A673 (cell line): ENCODE measurements at regions not wholly inside any gene's neighbourhood (a gene's known extent, or its start where the extent isn't known, plus 50 kb on each side); places are given as distances from the start of the nearest gene placed in this dataset.

Experiments used
- BruUV-seq: library from RNA; stranded (reverse); fragments of 400-500 nt; replicated peaks from 2 replicates; lab custom pipeline; 2021; lab: Mats Ljungman, UMichigan
- CTCF ChIA-PET: fragments of 300-600 bp; sonication (Branson Sonifier 250); formaldehyde crosslinking; loops from one replicate; lab custom pipeline; 2022; ENCODE audit warnings: antibody characterized with exemption; lab: Charles Lee
- POLR2A ChIA-PET: fragments of 300-600 bp; sonication (Branson Sonifier 250); formaldehyde crosslinking; loops from one replicate; lab custom pipeline; 2022; ENCODE audit warnings: antibody characterized with exemption; ENCODE audit not compliant: low non-redundant PET; lab: Charles Lee
- DNase-seq: peaks from one replicate; pipeline ENCODE4 v3.0.0-alpha.2; 2015; ENCODE audit warnings: low spot score
- H3K27ac ChIP-seq: fragments of 200-600 bp; sonication (generic); 2 replicates; pipeline ENCODE4 v1.5.1; 2016; ENCODE audit warnings: mixed run types, low read depth, mild to moderate bottlenecking, mixed read lengths, antibody characterized with exemption, low read length; ENCODE audit not compliant: poor library complexity, severe bottlenecking
- H3K27me3 ChIP-seq: fragments of 200-600 bp; sonication (generic); replicated peaks from 2 replicates; pipeline ENCODE4 v1.6.1; 2017; ENCODE audit warnings: mixed run types, low read depth, mild to moderate bottlenecking, mixed read lengths, antibody characterized with exemption, low read length; ENCODE audit not compliant: insufficient read depth, poor library complexity
- H3K36me3 ChIP-seq: fragments of 200-600 bp; sonication (generic); 2 replicates; pipeline ENCODE4 v1.6.1; 2016; ENCODE audit warnings: mixed run types, mild to moderate bottlenecking, mixed read lengths, antibody characterized with exemption, low read length; ENCODE audit not compliant: insufficient read depth, poor library complexity, severe bottlenecking
- H3K4me1 ChIP-seq: fragments of 200-600 bp; sonication (generic); 2 replicates; pipeline ENCODE4 v1.6.1; 2017; ENCODE audit warnings: mixed run types, mild to moderate bottlenecking, mixed read lengths, antibody characterized with exemption, low read length; ENCODE audit not compliant: insufficient read depth, poor library complexity, severe bottlenecking
- H3K4me3 ChIP-seq: fragments of 200-600 bp; sonication (generic); 2 replicates; pipeline ENCODE4 v1.5.1; 2016; ENCODE audit warnings: low read depth, mixed run types, mild to moderate bottlenecking, mixed read lengths, low read length; ENCODE audit not compliant: poor library complexity, severe bottlenecking
- H3K9me3 ChIP-seq: fragments of 200-600 bp; sonication (generic); 2 replicates; pipeline ENCODE4 v1.6.1; 2016; ENCODE audit warnings: mixed run types, low read depth, mild to moderate bottlenecking, mixed read lengths, antibody characterized with exemption, low read length; ENCODE audit not compliant: poor library complexity, severe bottlenecking
- CTCF ChIP-seq: fragments of 300-800, 200-600 bp; sonication (generic); conservative IDR thresholded peaks from 2 replicates; pipeline ENCODE4 v1.5.1; 2017; ENCODE audit warnings: low read depth, mild to moderate bottlenecking, antibody characterized with exemption, low read length, moderate library complexity, mixed read lengths
- EZH2 ChIP-seq: fragments of 200-600 bp; sonication (generic); IDR thresholded peaks from 2 replicates; pipeline ENCODE4 v1.6.1; 2017; ENCODE audit warnings: borderline replicate concordance, low read depth, mild to moderate bottlenecking, mixed read lengths, antibody characterized with exemption, low read length; ENCODE audit not compliant: poor library complexity, severe bottlenecking
- intact Hi-C: fragments of 100-400 bp; cut with micrococcal nuclease; formaldehyde crosslinking; loops from one replicate; pipeline ENCODE4 v1.10.0; 2022; ENCODE audit not compliant: unreplicated experiment

DNA sequence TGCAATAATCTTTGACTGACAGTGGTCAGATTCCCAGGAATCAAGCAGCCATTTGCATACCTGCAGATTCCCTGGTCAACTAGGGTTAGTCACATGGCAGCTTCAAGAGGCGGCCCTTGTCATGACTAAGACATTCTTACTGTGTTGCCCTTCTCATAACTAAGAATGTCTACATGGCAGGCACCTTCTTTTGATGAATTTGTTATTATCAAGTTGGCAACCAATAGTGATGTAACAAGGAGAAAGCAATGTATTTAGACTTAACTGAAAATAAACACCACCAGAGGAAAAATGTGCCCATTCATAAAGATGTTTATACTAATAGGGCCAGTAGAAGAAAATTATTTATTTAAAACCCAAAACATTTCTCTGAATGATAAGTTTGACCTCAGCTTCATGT is 215.6 kb downstream of the TLE1 start:
- CTCF ChIA-PET, result no interaction called here
- POLR2A ChIA-PET, result no interaction called here
- intact Hi-C loops, result no loop called here
- no peak for DNase-seq
- Histone ChIP-seq H3K27me3 (no peaks in the 10 kb centered on the region), H3K9me3 (no peaks in the 10 kb centered on the region), H3K4me1 (no peaks in the 10 kb centered on the region), H3K27ac (no peak overlapping the region), H3K36me3 (no peaks in the 10 kb centered on the region), H3K4me3 (no peak overlapping the region)
- no peak for TF ChIP-seq EZH2
- TF ChIP-seq CTCF, result no peak
- BruUV-seq, result no TSS peak

- ChIA-PET CTCF (no interaction called here), POLR2A (no interaction called here)
- H3K4me3 ChIP-seq, result no peak overlapping the region
- no peaks in the 10 kb centered on the region for H3K9me3 ChIP-seq
- BruUV-seq, result no TSS peak
- DNase-seq, result no peak
- H3K27ac ChIP-seq, result no peak overlapping the region
- no peaks in the 10 kb centered on the region for H3K36me3 ChIP-seq
- no peaks in the 10 kb centered on the region for H3K4me1 ChIP-seq
- no peak for TF ChIP-seq EZH2
- TF ChIP-seq CTCF, result no peak
- no peaks in the 10 kb centered on the region for H3K27me3 ChIP-seq
- intact Hi-C loops, result no loop called here
Observed at GRCh38 chr9:81473206-81473605, 216.1 kb downstream of the TLE1 start.

DNA sequence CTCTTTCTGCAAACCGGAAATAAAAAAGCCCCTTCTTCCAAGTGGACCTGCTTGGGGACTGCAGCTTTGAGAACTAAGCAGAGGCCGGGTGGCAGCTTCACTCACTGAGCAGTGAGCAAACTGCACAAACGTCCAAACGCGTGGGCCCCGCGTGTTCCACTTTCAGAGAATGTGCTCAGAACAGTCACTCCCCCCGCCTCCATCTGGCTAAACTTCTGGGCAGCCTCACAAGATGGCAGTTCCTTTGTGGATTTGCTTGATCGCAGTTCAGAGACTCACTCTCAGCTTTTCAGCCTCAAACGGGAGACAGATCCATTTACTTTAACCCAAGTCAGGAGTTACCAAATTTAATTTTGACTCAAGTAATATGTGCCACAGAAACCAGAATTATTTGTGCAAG is 216.6 kb downstream of the TLE1 start:
- Histone ChIP-seq H3K36me3 (no peaks in the 10 kb centered on the region), H3K27me3 (no peaks in the 10 kb centered on the region), H3K4me1 (no peaks in the 10 kb centered on the region), H3K27ac (no peak overlapping the region), H3K9me3 (no peaks in the 10 kb centered on the region), H3K4me3 (no peak overlapping the region)
- CTCF ChIA-PET, result no interaction called here
- no TSS peak for BruUV-seq
- DNase-seq, result no peak
- POLR2A ChIA-PET, result no interaction called here
- TF ChIP-seq CTCF (no peak), EZH2 (no peak)
- intact Hi-C loops, result no loop called here
